ENCODE measurements at regions not wholly inside any gene's neighbourhood (a gene's known extent, or its start where the extent isn't known, plus 50 kb on each side); places are given as distances from the start of the nearest gene placed in this dataset.

DNA sequence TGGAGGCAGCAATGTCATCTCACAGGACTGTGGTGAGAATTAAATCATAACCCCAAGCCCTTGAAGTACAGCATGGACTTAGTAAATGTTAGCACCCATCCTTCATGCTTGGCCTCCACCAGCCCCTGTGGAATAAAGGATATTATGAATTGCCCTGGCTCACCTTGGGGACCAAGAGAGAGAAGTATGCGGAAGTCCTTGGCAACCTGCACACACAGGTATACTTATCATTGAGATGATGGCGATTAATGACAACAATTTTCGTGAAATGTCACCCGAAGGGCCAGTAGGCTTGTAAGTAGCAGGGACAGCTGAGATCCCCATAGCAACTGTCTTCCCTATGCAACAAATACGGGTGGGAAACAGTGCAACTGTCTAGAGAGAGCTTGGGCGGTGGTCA, 102.0 kb downstream of the FAM43A start:
- peaks cover 4% of the 10 kb centered on the region for H3K36me3 Mint-ChIP-seq (ENCODE audit: unreplicated experiment)
- no peak for DNase-seq
- H3K9me3 Mint-ChIP-seq (ENCODE audit: unreplicated experiment), result peaks cover 2% of the 10 kb centered on the region
- H3K27ac Mint-ChIP-seq (ENCODE audit: unreplicated experiment), result no peak overlapping the region
- peaks cover 2% of the 10 kb centered on the region for H3K27me3 Mint-ChIP-seq (ENCODE audit: unreplicated experiment)
- TF ChIP-seq, protein P1, sequence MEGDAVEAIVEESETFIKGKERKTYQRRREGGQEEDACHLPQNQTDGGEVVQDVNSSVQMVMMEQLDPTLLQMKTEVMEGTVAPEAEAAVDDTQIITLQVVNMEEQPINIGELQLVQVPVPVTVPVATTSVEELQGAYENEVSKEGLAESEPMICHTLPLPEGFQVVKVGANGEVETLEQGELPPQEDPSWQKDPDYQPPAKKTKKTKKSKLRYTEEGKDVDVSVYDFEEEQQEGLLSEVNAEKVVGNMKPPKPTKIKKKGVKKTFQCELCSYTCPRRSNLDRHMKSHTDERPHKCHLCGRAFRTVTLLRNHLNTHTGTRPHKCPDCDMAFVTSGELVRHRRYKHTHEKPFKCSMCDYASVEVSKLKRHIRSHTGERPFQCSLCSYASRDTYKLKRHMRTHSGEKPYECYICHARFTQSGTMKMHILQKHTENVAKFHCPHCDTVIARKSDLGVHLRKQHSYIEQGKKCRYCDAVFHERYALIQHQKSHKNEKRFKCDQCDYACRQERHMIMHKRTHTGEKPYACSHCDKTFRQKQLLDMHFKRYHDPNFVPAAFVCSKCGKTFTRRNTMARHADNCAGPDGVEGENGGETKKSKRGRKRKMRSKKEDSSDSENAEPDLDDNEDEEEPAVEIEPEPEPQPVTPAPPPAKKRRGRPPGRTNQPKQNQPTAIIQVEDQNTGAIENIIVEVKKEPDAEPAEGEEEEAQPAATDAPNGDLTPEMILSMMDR (IDR thresholded peaks at IDR 0.05; ENCODE audit: partially characterized antibody, unreplicated experiment), result no peak
- H3K4me1 Mint-ChIP-seq (ENCODE audit: low read depth, unreplicated experiment), result peaks cover 10% of the 10 kb centered on the region
- no peak overlapping the region for H3K4me3 Mint-ChIP-seq (ENCODE audit: unreplicated experiment)

DNA sequence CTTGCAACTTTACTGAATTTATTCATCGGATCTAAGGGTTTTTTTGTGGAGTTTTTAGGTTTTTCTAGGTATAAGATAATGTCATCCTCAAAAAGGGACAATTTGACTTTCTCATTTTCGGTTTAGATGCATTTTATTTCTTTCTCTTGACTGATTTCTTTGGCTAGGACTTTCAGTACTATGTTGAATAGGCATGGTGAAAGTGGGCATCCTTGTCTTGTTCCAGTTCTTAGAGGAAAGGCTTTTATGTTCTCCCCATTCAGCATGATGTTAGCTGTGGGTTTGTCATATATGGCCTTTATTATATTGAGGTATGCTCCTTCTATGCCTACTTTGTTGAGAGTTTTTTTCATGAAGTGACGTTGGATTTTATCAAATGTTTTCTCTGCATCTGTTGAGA, 106.7 kb downstream of the FAM43A start:
- DNase-seq, result no peak
- no peak overlapping the region for H3K27ac Mint-ChIP-seq (ENCODE audit: unreplicated experiment)
- no peaks in the 10 kb centered on the region for H3K4me1 Mint-ChIP-seq (ENCODE audit: low read depth, unreplicated experiment)
- TF ChIP-seq, protein P1 (IDR thresholded peaks at IDR 0.05; ENCODE audit: partially characterized antibody, unreplicated experiment), result no peak
- peaks cover 22% of the 10 kb centered on the region for H3K36me3 Mint-ChIP-seq (ENCODE audit: unreplicated experiment)
- peaks cover 7% of the 10 kb centered on the region for H3K9me3 Mint-ChIP-seq (ENCODE audit: unreplicated experiment)
- peaks cover 2% of the 10 kb centered on the region for H3K27me3 Mint-ChIP-seq (ENCODE audit: unreplicated experiment)
- no peak overlapping the region for H3K4me3 Mint-ChIP-seq (ENCODE audit: unreplicated experiment)

DNA sequence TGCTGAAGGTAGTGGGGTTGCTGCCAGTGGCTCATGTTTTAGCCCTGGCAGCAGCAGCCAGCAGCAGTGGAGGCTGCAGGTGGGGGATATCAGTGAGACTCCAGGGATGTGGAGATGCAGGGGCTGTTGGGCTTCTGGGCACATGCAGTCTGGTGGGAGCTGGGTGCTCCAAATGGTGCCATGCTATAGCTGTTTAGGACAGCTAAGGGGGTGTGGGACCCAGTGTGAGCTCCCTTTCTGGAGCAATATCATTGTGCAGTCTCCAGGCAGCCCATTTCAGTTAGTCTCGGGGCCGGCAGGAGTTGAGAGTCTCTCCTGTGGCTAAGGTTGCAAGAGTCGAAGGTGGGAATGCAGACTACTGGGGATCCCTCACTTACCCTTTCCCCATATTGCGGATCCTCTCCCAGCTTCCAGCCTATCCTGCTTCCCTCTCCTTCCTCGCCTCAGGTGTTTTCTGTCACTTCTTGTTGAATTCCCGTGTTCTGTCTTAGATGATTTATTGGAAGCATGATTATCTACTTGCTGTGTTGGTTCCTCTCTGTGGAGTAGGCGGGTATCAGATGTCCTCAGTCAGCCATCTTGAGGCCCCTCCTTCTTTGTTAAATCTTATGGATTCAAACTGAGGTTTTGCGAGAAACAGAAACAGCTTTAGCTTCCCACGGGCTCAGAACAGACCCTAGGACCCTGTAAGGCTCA, 112.0 kb downstream of the FAM43A start:
- TF ChIP-seq, protein P1 (IDR thresholded peaks at IDR 0.05; ENCODE audit: partially characterized antibody, unreplicated experiment), result no peak
- DNase-seq, result no peak
- peaks cover 31% of the 10 kb centered on the region for H3K36me3 Mint-ChIP-seq (ENCODE audit: unreplicated experiment)
- peaks cover 2% of the 10 kb centered on the region for H3K27me3 Mint-ChIP-seq (ENCODE audit: unreplicated experiment)
- no peak overlapping the region for H3K4me3 Mint-ChIP-seq (ENCODE audit: unreplicated experiment)
- peaks cover 8% of the 10 kb centered on the region for H3K9me3 Mint-ChIP-seq (ENCODE audit: unreplicated experiment)
- peaks cover 4% of the 10 kb centered on the region for H3K4me1 Mint-ChIP-seq (ENCODE audit: low read depth, unreplicated experiment)
- no peak overlapping the region for H3K27ac Mint-ChIP-seq (ENCODE audit: unreplicated experiment)

DNA sequence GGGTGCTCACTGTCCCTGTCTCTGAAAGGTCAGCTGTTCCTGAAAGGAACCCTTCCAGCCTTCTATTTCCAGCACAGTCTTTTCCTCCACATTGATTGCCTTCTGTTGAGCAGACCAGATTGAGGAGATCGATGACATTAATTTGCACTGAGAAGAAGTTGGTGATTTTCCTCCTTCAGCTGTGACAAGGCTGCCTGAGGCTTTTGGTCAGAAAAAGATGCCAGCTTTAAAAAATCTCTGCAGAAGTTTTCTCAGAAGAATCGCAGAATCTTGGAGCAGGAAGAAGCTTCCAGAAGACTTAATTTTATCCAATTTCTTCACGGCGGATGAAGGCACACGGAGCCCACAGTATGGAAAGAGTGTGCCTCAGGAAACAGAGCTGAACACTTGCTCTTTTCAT, 112.8 kb downstream of the FAM43A start:
- TF ChIP-seq, protein P1 (IDR thresholded peaks at IDR 0.05; ENCODE audit: partially characterized antibody, unreplicated experiment), result no peak
- no peak overlapping the region for H3K27ac Mint-ChIP-seq (ENCODE audit: unreplicated experiment)
- DNase-seq, result no peak
- H3K36me3 Mint-ChIP-seq (ENCODE audit: unreplicated experiment), result peaks cover 31% of the 10 kb centered on the region
- peaks cover 8% of the 10 kb centered on the region for H3K9me3 Mint-ChIP-seq (ENCODE audit: unreplicated experiment)
- no peak overlapping the region for H3K4me3 Mint-ChIP-seq (ENCODE audit: unreplicated experiment)
- peaks cover 4% of the 10 kb centered on the region for H3K4me1 Mint-ChIP-seq (ENCODE audit: low read depth, unreplicated experiment)
- H3K27me3 Mint-ChIP-seq (ENCODE audit: unreplicated experiment), result peaks cover 2% of the 10 kb centered on the region

DNA sequence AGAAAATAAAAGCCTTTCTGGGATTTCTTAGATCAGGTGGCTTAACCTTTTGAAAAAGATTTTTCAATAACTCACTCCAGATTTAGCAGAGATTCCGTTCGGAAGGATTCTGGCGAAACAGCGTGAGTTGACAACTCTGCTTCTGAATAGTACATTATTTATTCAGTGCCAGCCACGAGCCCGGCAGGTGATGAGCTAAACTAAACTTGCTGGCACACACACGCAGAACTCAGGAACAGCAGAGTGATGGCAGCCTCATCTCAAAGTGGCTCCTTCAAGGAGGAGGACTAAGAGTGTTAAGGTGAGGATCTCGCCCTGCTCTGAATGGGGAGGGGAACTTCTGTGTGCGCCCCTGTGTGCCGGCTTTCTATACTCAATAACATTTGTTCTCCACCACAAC, 114.3 kb downstream of the FAM43A start:
- TF ChIP-seq, protein P1 (IDR thresholded peaks at IDR 0.05; ENCODE audit: partially characterized antibody, unreplicated experiment), result no peak
- Mint-ChIP-seq H3K27ac (ENCODE audit: unreplicated experiment) (no peak overlapping the region), H3K4me1 (ENCODE audit: low read depth, unreplicated experiment) (peaks cover 4% of the 10 kb centered on the region), H3K9me3 (ENCODE audit: unreplicated experiment) (peaks cover 11% of the 10 kb centered on the region), H3K4me3 (ENCODE audit: unreplicated experiment) (no peak overlapping the region), H3K36me3 (ENCODE audit: unreplicated experiment) (peaks cover 31% of the 10 kb centered on the region), H3K27me3 (ENCODE audit: unreplicated experiment) (peaks cover 5% of the 10 kb centered on the region)
- DNase-seq, result no peak

All from glutamatergic neuron (in vitro differentiated cells).